T-helper 2 cell treated with Interferon-gamma antibody and Interleukin-4, amounts not matched to agents 5 μg/mL and 100 μg/mL, for 36 hours (primary cell): ENCODE measurements at regions not wholly inside any gene's neighbourhood (a gene's known extent, or its start where the extent isn't known, plus 50 kb on each side); places are given as distances from the start of the nearest gene placed in this dataset.
A peak's percentile ranks its signal among the peaks of the same experiment; 100 is the strongest.

Experiments used
- DNase-seq: peaks from one replicate; pipeline ENCODE4 v3.0.0; 2021; ENCODE audit warnings: low spot score
- H3K27ac Mint-ChIP-seq: one replicate; pipeline ENCODE4 v1.8.0; 2021; ENCODE audit warnings: mild to moderate bottlenecking, mixed read lengths
- H3K27me3 Mint-ChIP-seq: one replicate; pipeline ENCODE4 v1.8.0; 2021; ENCODE audit warnings: low read depth, mixed read lengths
- H3K36me3 Mint-ChIP-seq: one replicate; pipeline ENCODE4 v1.8.0; 2021; ENCODE audit warnings: low read depth, mixed read lengths
- H3K4me1 Mint-ChIP-seq: one replicate; pipeline ENCODE4 v1.8.0; 2021; ENCODE audit warnings: low read depth, mixed read lengths
- H3K4me3 Mint-ChIP-seq: one replicate; pipeline ENCODE4 v1.8.0; 2022; ENCODE audit warnings: mild to moderate bottlenecking, moderate library complexity, mixed read lengths
- H3K9me3 Mint-ChIP-seq: one replicate; pipeline ENCODE4 v1.8.0; 2021; ENCODE audit warnings: mixed read lengths

DNA sequence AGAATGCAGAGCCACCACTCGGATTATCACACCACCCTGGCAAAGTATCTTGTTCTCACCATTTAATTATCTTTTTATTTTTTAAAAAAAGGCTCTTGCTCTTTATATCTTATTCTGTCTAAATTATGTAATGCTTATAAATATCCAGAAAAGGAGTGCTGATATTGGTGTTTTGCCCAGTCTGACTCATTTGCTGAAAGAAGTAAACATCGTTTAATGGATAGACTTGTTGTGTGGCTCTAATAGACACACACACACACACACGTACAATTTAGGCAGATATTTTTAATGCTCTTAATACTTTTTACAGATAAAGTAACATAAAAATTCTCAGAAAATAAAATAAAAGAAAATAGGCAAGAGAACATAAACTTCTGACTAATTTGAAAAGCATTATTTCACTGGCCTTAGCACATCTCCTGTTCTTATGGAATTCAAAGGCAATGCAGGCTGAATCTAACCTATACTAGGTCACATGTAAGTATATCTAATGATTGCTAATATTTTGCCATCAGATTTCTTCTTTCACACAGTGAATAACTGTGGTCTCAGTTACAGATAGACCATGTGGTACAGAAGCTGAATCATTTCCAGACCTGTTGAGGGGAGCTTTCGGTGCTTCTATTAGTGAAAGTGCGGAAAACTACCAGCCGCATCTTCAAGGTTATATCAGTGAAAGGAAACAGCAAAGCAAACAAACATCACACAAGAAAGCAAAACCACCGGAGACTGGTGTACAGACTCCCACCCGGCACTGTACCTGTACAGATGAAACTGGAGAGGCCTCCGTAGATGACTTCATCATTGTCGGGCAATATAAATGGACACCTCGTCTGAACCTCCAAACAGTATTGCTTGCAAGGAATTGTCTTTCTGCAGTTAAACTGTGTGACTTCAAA lies 642.1 kb upstream of the ARGLU1 start:
- Mint-ChIP-seq H3K36me3 (no peaks in the 10 kb centered on the region), H3K27ac (no peak overlapping the region), H3K4me3 (no peak overlapping the region), H3K4me1 (no peaks in the 10 kb centered on the region), H3K27me3 (no peaks in the 10 kb centered on the region), H3K9me3 (no peaks in the 10 kb centered on the region)
- no peak for DNase-seq

DNA sequence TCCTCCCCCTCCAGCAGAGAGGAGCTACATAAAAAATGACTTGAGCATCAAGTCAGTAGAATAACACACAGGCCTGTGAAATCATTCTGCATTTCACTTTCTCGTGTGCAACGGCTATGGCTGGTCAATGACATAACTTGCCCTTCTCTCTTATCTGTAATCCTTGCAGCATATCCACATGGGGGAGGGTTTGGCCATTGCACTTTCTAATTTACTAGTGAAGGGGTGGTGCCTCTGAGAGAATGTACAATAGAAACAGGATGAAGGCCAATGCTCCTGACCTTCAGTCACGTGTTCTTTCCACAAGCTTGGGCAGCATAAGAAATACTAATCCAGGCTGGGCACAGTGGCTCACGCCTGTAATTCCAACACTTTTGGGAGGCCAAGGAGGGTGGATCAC lies 641.0 kb upstream of the ARGLU1 start:
- no peak for DNase-seq
- H3K9me3 Mint-ChIP-seq = no peaks in the 10 kb centered on the region
- no peaks in the 10 kb centered on the region for H3K27me3 Mint-ChIP-seq
- H3K27ac Mint-ChIP-seq = no peak overlapping the region
- no peaks in the 10 kb centered on the region for H3K4me1 Mint-ChIP-seq
- no peak overlapping the region for H3K4me3 Mint-ChIP-seq
- no peaks in the 10 kb centered on the region for H3K36me3 Mint-ChIP-seq

DNA sequence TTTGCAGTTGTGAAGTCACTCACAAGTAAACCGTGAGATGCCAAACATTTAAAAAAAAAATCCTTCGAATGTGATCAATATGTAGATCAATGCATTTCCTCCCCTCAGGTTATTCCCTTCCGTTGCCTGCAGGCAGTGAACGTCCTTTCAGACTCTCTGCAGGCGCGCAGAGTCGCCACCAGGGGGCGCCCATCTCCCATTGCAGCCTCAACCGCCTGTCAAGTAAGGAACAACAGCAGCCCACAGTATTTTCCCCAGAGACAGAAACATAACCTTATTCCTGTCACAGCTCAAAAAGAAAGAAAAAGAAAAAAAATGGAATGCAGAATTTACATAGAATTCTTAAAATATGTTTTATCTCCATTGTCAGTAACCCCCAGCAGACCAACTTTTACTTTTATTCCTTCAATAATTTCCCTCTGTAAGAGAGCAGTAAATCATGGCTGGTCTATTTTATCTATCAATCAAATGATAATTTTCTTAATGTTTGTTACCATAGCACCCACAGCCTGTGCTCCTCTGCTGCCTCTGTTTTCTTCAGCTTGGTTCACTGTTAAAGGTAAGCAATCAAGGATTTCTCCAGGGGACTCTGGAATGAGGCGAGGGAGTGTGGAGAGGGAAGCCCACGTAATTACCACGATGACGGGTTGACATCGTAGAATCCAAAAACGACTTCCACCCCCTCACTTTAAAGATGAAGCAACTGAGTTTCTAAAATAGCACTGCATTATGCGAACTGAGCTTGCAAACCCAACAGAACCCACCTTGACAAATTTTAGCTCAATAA lies 637.6 kb upstream of the ARGLU1 start:
- no peak overlapping the region for H3K4me3 Mint-ChIP-seq
- no peaks in the 10 kb centered on the region for H3K9me3 Mint-ChIP-seq
- H3K4me1 Mint-ChIP-seq = no peaks in the 10 kb centered on the region
- H3K27me3 Mint-ChIP-seq = no peaks in the 10 kb centered on the region
- H3K36me3 Mint-ChIP-seq = no peaks in the 10 kb centered on the region
- peak; percentile 31 for DNase-seq
- no peak overlapping the region for H3K27ac Mint-ChIP-seq

DNA sequence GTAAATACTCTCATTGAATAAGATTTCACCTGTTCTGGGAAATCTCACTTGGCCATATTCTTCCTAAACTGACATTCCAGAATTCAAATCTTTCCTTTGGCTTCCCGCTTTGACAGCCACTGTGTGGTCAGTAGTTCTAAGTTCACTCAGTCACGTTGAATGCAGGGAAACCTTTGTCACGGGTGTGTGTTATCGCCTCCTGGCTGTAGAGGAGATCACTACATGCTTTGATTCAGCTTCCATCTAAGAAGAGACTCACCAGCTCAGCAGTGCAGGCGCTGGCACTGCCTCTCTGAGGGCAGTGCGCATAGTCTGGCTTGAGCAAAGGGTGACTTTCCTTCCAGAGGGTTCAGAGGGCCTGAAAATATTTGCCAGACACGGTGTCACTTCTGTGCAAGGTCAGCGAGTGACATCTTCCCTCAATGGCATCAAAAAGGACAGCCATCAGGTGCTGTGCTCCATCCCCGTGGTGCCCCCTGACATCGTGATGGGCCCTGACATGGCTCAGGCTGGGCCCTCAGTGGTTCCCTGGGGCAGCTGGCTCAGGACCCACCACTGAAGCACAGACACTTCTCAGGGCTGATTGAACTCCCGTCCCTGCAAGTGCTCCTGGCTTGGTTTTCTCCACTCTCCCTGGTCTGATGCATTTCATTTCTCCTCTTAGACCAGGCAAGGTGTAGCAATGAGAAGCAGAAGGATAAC lies 635.4 kb upstream of the ARGLU1 start:
- no peaks in the 10 kb centered on the region for H3K36me3 Mint-ChIP-seq
- no peak overlapping the region for H3K27ac Mint-ChIP-seq
- no peak for DNase-seq
- H3K9me3 Mint-ChIP-seq = no peaks in the 10 kb centered on the region
- H3K4me1 Mint-ChIP-seq = no peaks in the 10 kb centered on the region
- H3K4me3 Mint-ChIP-seq = no peak overlapping the region
- H3K27me3 Mint-ChIP-seq = no peaks in the 10 kb centered on the region

DNA sequence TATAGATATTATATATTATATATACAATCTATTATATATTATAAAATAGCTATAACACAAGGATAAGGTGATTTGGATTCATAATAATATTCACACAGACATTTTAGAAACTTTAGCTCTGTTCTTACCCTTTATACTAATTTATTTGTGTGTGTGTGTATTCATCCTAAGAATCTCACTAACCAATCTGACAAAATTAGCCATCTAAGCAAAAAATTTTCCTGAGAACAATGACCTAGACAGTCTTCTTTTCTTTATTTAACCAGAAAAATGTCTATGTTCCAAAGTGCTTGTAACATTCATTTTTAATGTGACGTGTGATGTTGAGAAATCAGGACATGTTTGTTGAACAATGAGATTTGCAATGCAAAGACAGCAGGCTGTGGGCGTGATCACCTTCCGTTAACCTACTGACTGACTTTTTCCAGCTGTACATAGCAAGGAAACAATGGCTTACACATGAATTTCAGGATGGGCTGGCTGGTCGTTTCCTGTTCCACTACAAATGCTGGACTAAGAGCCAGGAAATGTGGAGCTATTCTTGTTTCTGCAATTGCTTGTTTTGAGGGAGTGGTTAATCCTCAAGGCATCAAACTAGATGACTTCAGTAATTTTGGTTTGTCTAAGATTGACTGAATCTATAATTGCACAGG lies 634.6 kb upstream of the ARGLU1 start:
- no peak for DNase-seq
- H3K9me3 Mint-ChIP-seq = no peaks in the 10 kb centered on the region
- no peaks in the 10 kb centered on the region for H3K4me1 Mint-ChIP-seq

DNA sequence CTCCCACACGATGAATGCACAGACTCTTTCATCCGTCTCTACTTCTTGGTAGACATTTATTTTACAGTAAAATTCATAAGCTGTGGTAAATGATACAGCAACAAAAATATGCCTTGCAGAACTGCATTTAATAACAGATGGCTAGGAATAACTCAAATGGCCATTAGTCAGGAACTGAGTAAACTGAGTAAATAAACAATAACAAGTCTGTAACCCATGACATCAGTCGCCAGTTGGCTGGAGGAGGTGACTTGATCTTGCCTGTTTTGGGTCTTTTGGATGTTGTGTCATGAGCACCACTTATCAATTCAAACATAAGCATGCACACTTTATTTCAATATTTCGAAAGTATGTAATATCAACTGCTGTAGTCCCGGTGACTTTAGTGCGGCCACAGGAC lies 632.6 kb upstream of the ARGLU1 start:
- Mint-ChIP-seq H3K27ac (no peak overlapping the region), H3K4me3 (no peak overlapping the region), H3K27me3 (no peaks in the 10 kb centered on the region), H3K9me3 (peaks cover 3% of the 10 kb centered on the region), H3K4me1 (no peaks in the 10 kb centered on the region), H3K36me3 (no peaks in the 10 kb centered on the region)
- DNase-seq = no peak

More for the DNA sequence above, 634.6 kb upstream of the ARGLU1 start:
- Mint-ChIP-seq H3K36me3 (no peaks in the 10 kb centered on the region), H3K27me3 (no peaks in the 10 kb centered on the region), H3K27ac (no peak overlapping the region), H3K4me3 (no peak overlapping the region)

DNA sequence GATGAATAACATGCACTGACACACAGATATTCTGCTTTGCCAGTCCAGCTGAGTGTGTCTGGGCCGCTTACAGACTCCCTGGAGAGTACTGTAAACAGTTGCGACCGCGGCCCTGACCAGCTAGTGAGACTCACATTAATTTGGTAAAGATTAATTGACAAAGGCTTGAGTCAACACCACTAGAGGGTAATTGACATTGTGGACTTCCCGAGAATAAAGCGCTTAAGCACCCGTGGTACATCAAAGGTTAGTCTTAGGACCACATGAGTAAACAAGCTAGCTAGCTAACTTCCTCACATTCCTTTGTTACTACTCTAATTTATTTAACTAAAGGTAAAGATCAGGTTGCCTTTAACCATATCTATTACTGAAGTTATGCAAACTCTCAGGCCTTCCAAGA lies 624.4 kb upstream of the ARGLU1 start:
- DNase-seq = no peak
- no peaks in the 10 kb centered on the region for H3K27me3 Mint-ChIP-seq
- no peak overlapping the region for H3K27ac Mint-ChIP-seq
- H3K9me3 Mint-ChIP-seq = peaks cover 3% of the 10 kb centered on the region
- H3K36me3 Mint-ChIP-seq = no peaks in the 10 kb centered on the region
- no peaks in the 10 kb centered on the region for H3K4me1 Mint-ChIP-seq
- H3K4me3 Mint-ChIP-seq = no peak overlapping the region

DNA sequence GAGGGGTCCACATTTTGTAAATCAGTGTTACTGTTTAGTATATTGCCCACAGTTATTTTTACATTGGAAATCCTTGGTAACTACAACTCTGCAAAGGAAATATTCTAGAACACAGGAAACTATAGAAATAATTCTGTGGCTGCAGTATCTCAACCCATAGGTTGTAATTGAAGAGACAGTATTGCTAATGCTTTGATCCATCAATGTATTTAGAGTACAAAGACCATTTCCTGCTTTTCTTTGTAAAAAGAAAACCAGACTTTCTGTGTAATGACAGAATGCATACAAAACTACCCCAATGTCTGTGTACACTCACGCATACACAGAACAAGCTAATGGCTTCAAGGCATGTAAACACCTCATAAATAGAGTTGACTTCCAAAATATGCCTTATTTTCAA lies 622.1 kb upstream of the ARGLU1 start:
- Mint-ChIP-seq H3K4me3 (no peak overlapping the region), H3K36me3 (no peaks in the 10 kb centered on the region), H3K27ac (no peak overlapping the region), H3K27me3 (no peaks in the 10 kb centered on the region), H3K4me1 (no peaks in the 10 kb centered on the region), H3K9me3 (no peaks in the 10 kb centered on the region)
- no peak for DNase-seq

DNA sequence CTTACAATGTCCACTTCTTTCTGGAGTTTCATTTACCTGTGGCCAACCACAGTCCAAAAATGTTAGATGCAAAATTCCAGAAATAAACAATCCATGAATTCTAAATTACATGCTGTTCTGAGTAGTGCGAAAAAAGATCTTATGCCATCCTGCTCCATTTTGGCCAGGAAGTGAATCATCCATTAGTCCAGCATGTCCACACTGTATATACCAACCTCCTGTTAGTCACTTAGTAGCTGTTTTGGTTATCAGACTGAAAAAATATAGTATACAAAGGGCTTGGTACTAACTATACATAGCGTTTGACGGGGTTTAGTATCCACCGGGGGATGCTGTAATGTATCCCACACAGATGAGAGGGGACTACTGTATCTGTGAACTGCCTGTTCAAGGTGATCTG lies 618.0 kb upstream of the ARGLU1 start:
- DNase-seq = no peak
- Mint-ChIP-seq H3K4me1 (no peaks in the 10 kb centered on the region), H3K36me3 (no peaks in the 10 kb centered on the region)

DNA sequence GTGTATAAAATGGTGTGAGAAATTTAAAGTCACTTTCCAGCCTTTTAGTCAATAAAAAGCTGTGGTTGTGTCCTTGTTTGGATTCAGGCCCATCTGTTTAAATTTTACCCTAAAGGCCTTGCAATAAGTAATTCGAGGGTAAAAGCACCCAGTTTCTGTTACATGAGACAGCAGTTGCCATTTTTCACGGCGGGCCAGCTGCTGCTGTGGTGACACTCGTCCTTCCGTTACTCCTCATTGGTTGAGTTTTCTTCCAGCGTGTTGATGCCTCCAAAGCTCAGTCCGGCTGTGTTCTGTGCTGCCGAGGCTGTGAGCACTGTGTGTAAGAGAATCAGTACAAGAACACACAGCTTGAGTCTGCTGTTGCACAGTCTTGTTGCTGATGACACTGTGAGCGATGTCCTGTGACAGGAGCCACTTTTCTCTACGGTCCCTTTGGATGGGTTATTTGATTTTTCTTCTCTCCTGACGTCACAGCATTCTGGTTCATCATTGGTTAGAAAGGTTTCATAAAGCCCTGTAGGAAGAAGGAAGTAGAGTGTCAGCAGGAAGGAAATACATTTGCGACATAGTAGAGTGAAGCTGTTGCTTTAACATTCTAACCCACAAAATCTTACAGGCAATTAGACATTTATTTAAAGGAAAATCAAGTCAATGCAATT lies 602.5 kb upstream of the ARGLU1 start:
- Mint-ChIP-seq H3K4me3 (no peak overlapping the region), H3K9me3 (peaks cover 7% of the 10 kb centered on the region), H3K27ac (no peak overlapping the region), H3K36me3 (no peaks in the 10 kb centered on the region), H3K27me3 (no peaks in the 10 kb centered on the region), H3K4me1 (no peaks in the 10 kb centered on the region)
- DNase-seq = no peak

More for the DNA sequence above, 618.0 kb upstream of the ARGLU1 start:
- H3K9me3 Mint-ChIP-seq = peaks cover 8% of the 10 kb centered on the region
- H3K27me3 Mint-ChIP-seq = no peaks in the 10 kb centered on the region
- H3K4me3 Mint-ChIP-seq = no peak overlapping the region
- H3K27ac Mint-ChIP-seq = no peak overlapping the region

DNA sequence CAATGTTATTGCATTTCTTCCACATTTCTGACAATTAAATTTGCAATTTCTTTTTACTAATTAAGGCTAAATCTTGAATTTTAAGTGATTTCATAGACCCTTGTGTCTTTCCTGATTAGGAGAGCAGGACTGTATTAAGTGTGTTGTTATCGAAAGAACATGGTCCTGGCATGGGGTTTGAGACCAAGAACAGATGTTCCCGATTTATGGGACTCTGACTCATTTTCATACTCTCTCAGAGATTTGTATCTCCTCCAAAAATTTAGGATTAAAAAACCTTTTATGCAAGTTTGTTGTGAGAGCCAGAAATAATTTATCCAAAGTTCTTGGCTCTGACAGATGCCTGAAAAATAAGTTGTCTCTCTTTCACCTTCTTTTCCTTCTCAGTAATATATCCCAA lies 589.3 kb upstream of the ARGLU1 start:
- no peak overlapping the region for H3K27ac Mint-ChIP-seq
- no peaks in the 10 kb centered on the region for H3K27me3 Mint-ChIP-seq
- no peak overlapping the region for H3K4me3 Mint-ChIP-seq
- no peak for DNase-seq
- no peaks in the 10 kb centered on the region for H3K36me3 Mint-ChIP-seq
- no peaks in the 10 kb centered on the region for H3K9me3 Mint-ChIP-seq
- no peaks in the 10 kb centered on the region for H3K4me1 Mint-ChIP-seq

DNA sequence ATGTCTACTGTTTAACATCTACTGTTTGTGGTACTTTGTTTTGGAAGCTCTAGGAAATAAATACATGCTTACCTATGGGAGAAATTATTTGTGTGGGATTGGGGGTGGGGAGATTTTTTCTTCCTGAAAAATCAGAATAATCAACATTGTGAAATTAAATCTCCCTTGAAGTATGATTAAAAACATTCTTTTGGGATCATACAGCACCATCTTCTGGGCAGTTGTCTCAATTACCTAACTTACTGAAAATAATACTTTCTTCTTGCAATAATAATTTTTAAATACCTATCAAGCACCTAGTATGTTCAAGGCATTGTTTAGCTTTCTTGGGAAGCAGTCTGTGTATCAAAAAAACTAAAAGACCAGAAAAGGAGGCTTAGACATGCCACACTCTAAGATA lies 576.5 kb upstream of the ARGLU1 start:
- no peaks in the 10 kb centered on the region for H3K36me3 Mint-ChIP-seq
- H3K4me3 Mint-ChIP-seq = no peak overlapping the region
- H3K27me3 Mint-ChIP-seq = no peaks in the 10 kb centered on the region
- no peaks in the 10 kb centered on the region for H3K4me1 Mint-ChIP-seq
- H3K27ac Mint-ChIP-seq = no peak overlapping the region
- peaks cover 7% of the 10 kb centered on the region for H3K9me3 Mint-ChIP-seq
- no peak for DNase-seq

DNA sequence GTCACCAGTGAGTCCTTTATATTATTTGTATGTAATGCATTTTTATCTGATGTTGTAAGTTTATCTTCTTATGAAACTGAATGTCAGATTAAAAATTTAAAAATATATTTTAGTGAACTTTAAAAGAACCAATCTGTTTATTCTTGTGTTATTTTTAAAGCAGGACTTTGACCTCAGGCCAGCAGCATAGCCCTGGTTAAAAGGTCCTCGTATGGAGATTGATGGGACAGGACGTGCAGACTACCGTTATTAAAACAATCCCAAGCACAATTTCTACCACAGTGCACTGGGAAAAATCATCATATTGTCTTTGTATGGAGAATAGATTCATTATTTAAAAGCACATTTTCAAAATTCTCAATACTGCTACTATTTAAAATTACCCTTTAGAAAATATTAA lies 573.8 kb upstream of the ARGLU1 start:
- H3K27ac Mint-ChIP-seq = no peak overlapping the region
- H3K4me1 Mint-ChIP-seq = no peaks in the 10 kb centered on the region
- H3K36me3 Mint-ChIP-seq = no peaks in the 10 kb centered on the region
- H3K27me3 Mint-ChIP-seq = no peaks in the 10 kb centered on the region
- H3K4me3 Mint-ChIP-seq = no peak overlapping the region
- DNase-seq = no peak
- H3K9me3 Mint-ChIP-seq = peaks cover 2% of the 10 kb centered on the region
